Esophagus muscularis mucosa (tissue), 4 donors: ENCODE measurements at regions not wholly inside any gene's neighbourhood (a gene's known extent, or its start where the extent isn't known, plus 50 kb on each side); places are given as distances from the start of the nearest gene placed in this dataset.

Source experiments
- EP300 ChIP-seq: sonication (generic); formaldehyde crosslinking; IDR thresholded peaks from one replicate; pipeline ENCODE4 v1.6.1; 2017; ENCODE audit warnings: antibody characterized with exemption
- POLR2A ChIP-seq: fragments of 450-650 bp; IDR thresholded peaks from one replicate; pipeline ENCODE4 v1.6.1; 2017; ENCODE audit warnings: antibody characterized with exemption, moderate library complexity, mild to moderate bottlenecking, low read depth
- POLR2AphosphoS5 ChIP-seq, 2 donors: sonication (generic); formaldehyde crosslinking; IDR thresholded peaks; one replicate each; pipeline ENCODE4 v1.6.1; 2017; ENCODE audit warnings: antibody characterized with exemption in 2 of 2
- TF ChIP-seq, protein P1 (sequence below), 3 experiments: fragments of 200-600 bp in 2 of 3; fragments of 450-650 bp in 1 of 3; sonication (generic) in 2 of 3; IDR thresholded peaks; one replicate each; pipeline ENCODE4 v1.5.1; 2017 to 2019; ENCODE audit warnings: antibody characterized with exemption in 3 of 3, mild to moderate bottlenecking in 2 of 3, moderate library complexity in 1 of 3

DNA sequence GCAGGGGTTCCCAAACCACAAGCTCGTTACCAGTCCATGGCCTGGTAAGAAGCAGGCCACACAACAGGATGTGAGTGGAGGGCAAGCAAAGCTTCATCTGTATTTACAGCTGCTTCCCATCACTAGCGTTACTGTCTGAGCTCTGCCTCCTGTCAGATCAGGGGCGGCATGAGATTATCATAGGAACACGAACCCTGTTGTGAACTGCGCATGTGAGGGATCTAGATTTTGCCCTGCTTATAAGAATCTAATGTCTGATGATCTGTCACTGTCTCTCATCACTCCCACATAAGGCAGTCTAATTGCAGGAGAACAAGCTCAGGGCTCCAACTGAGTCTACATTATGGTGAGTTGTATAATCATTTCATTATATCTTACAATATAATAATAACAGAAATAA is 677.4 kb upstream of the SLITRK6 start:
- no peak for TF ChIP-seq POLR2A
- TF ChIP-seq, protein P1, sequence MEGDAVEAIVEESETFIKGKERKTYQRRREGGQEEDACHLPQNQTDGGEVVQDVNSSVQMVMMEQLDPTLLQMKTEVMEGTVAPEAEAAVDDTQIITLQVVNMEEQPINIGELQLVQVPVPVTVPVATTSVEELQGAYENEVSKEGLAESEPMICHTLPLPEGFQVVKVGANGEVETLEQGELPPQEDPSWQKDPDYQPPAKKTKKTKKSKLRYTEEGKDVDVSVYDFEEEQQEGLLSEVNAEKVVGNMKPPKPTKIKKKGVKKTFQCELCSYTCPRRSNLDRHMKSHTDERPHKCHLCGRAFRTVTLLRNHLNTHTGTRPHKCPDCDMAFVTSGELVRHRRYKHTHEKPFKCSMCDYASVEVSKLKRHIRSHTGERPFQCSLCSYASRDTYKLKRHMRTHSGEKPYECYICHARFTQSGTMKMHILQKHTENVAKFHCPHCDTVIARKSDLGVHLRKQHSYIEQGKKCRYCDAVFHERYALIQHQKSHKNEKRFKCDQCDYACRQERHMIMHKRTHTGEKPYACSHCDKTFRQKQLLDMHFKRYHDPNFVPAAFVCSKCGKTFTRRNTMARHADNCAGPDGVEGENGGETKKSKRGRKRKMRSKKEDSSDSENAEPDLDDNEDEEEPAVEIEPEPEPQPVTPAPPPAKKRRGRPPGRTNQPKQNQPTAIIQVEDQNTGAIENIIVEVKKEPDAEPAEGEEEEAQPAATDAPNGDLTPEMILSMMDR (IDR thresholded peaks at IDR 0.05): no peak
- no peak for TF ChIP-seq POLR2AphosphoS5 (IDR thresholded peaks at IDR 0.05)
- TF ChIP-seq EP300: no peak
